ENCODE measurements at regions not wholly inside any gene's neighbourhood (a gene's known extent, or its start where the extent isn't known, plus 50 kb on each side); places are given as distances from the start of the nearest gene placed in this dataset.

GRCh38 chr17:55617441-55617840, 105.2 kb downstream of the TMEM100 start:
- H3K9me3 Mint-ChIP-seq, result no peaks in the 10 kb centered on the region
- no peaks in the 10 kb centered on the region for H3K4me1 Mint-ChIP-seq
- no peak overlapping the region for H3K4me3 Mint-ChIP-seq
- no peaks in the 10 kb centered on the region for H3K36me3 Mint-ChIP-seq
- peaks cover 33% of the 10 kb centered on the region for H3K27me3 Mint-ChIP-seq
- H3K27ac Mint-ChIP-seq, result no peak overlapping the region
- DNase-seq, result no peak

- no peak overlapping the region for H3K4me3 Mint-ChIP-seq
- peaks cover 10% of the 10 kb centered on the region for H3K27me3 Mint-ChIP-seq
- no peaks in the 10 kb centered on the region for H3K36me3 Mint-ChIP-seq
- no peaks in the 10 kb centered on the region for H3K4me1 Mint-ChIP-seq
- no peaks in the 10 kb centered on the region for H3K9me3 Mint-ChIP-seq
- no peak overlapping the region for H3K27ac Mint-ChIP-seq
- no peak for DNase-seq
These were observed 102.8 kb upstream of the SMIM36 start for GRCh38 chr17:55614061-55614460.

- Mint-ChIP-seq H3K27me3 (no peaks in the 10 kb centered on the region), H3K4me3 (no peak overlapping the region), H3K27ac (no peak overlapping the region), H3K4me1 (no peaks in the 10 kb centered on the region), H3K36me3 (no peaks in the 10 kb centered on the region), H3K9me3 (no peaks in the 10 kb centered on the region)
- no peak for DNase-seq
These were observed 101.5 kb upstream of the SMIM36 start for GRCh38 chr17:55612691-55613141.

GRCh38 chr17:55607731-55608341, 96.6 kb upstream of the SMIM36 start:
- DNase-seq, result no peak
- H3K27me3 Mint-ChIP-seq, result peaks cover 16% of the 10 kb centered on the region
- no peaks in the 10 kb centered on the region for H3K4me1 Mint-ChIP-seq
- H3K36me3 Mint-ChIP-seq, result no peaks in the 10 kb centered on the region
- H3K9me3 Mint-ChIP-seq, result no peaks in the 10 kb centered on the region
- H3K4me3 Mint-ChIP-seq, result no peak overlapping the region
- H3K27ac Mint-ChIP-seq, result no peak overlapping the region

- DNase-seq, result no peak
- H3K9me3 Mint-ChIP-seq, result no peaks in the 10 kb centered on the region
- no peak overlapping the region for H3K27ac Mint-ChIP-seq
- H3K36me3 Mint-ChIP-seq, result no peaks in the 10 kb centered on the region
- H3K4me3 Mint-ChIP-seq, result no peak overlapping the region
- H3K27me3 Mint-ChIP-seq, result peaks cover 16% of the 10 kb centered on the region
- no peaks in the 10 kb centered on the region for H3K4me1 Mint-ChIP-seq
These were observed 95.2 kb upstream of the SMIM36 start for GRCh38 chr17:55606488-55606815.

GRCh38 chr17:55605705-55606487, 94.6 kb upstream of the SMIM36 start:
- no peak for DNase-seq
- Mint-ChIP-seq H3K27me3 (peaks cover 18% of the 10 kb centered on the region), H3K9me3 (peaks cover 3% of the 10 kb centered on the region), H3K4me3 (no peak overlapping the region), H3K27ac (no peak overlapping the region), H3K4me1 (no peaks in the 10 kb centered on the region), H3K36me3 (no peaks in the 10 kb centered on the region)

GRCh38 chr17:55601874-55602364, 90.7 kb upstream of the SMIM36 start:
- Mint-ChIP-seq H3K9me3 (peaks cover 28% of the 10 kb centered on the region), H3K4me1 (no peaks in the 10 kb centered on the region), H3K36me3 (no peaks in the 10 kb centered on the region), H3K27ac (no peak overlapping the region), H3K27me3 (peaks cover 14% of the 10 kb centered on the region), H3K4me3 (no peak overlapping the region)
- no peak for DNase-seq

GRCh38 chr17:55598495-55598894, 87.2 kb upstream of the SMIM36 start:
- Mint-ChIP-seq H3K9me3 (peaks cover 30% of the 10 kb centered on the region), H3K4me1 (no peaks in the 10 kb centered on the region), H3K27me3 (peaks cover 7% of the 10 kb centered on the region), H3K36me3 (no peaks in the 10 kb centered on the region), H3K27ac (no peak overlapping the region), H3K4me3 (no peak overlapping the region)
- DNase-seq, result no peak

- DNase-seq, result no peak
- Mint-ChIP-seq H3K4me3 (no peak overlapping the region), H3K27ac (no peak overlapping the region), H3K27me3 (peaks cover 4% of the 10 kb centered on the region), H3K36me3 (no peaks in the 10 kb centered on the region), H3K9me3 (peaks cover 4% of the 10 kb centered on the region), H3K4me1 (no peaks in the 10 kb centered on the region)
These were observed 77.4 kb upstream of the SMIM36 start for GRCh38 chr17:55588446-55589242.

- no peaks in the 10 kb centered on the region for H3K4me1 Mint-ChIP-seq
- DNase-seq, result no peak
- H3K4me3 Mint-ChIP-seq, result no peak overlapping the region
- peaks cover 4% of the 10 kb centered on the region for H3K9me3 Mint-ChIP-seq
- H3K27ac Mint-ChIP-seq, result no peak overlapping the region
- peaks cover 4% of the 10 kb centered on the region for H3K27me3 Mint-ChIP-seq
- H3K36me3 Mint-ChIP-seq, result no peaks in the 10 kb centered on the region
These were observed 76.4 kb upstream of the SMIM36 start for GRCh38 chr17:55587608-55588139.

GRCh38 chr17:55585629-55586028, 74.4 kb upstream of the SMIM36 start:
- H3K27me3 Mint-ChIP-seq, result no peaks in the 10 kb centered on the region
- H3K4me1 Mint-ChIP-seq, result peaks cover 3% of the 10 kb centered on the region
- H3K36me3 Mint-ChIP-seq, result no peaks in the 10 kb centered on the region
- no peak for DNase-seq
- H3K9me3 Mint-ChIP-seq, result no peaks in the 10 kb centered on the region
- H3K4me3 Mint-ChIP-seq, result no peak overlapping the region
- no peak overlapping the region for H3K27ac Mint-ChIP-seq

GRCh38 chr17:55584861-55585260, 73.6 kb upstream of the SMIM36 start:
- no peaks in the 10 kb centered on the region for H3K9me3 Mint-ChIP-seq
- no peaks in the 10 kb centered on the region for H3K36me3 Mint-ChIP-seq
- no peak overlapping the region for H3K27ac Mint-ChIP-seq
- no peak overlapping the region for H3K4me3 Mint-ChIP-seq
- H3K4me1 Mint-ChIP-seq, result peaks cover 7% of the 10 kb centered on the region
- DNase-seq, result no peak
- no peaks in the 10 kb centered on the region for H3K27me3 Mint-ChIP-seq

- H3K36me3 Mint-ChIP-seq, result no peaks in the 10 kb centered on the region
- H3K27me3 Mint-ChIP-seq, result no peaks in the 10 kb centered on the region
- H3K4me1 Mint-ChIP-seq, result peaks cover 7% of the 10 kb centered on the region
- no peak overlapping the region for H3K27ac Mint-ChIP-seq
- no peak for DNase-seq
- no peak overlapping the region for H3K4me3 Mint-ChIP-seq
- no peaks in the 10 kb centered on the region for H3K9me3 Mint-ChIP-seq
These were observed 72.9 kb upstream of the SMIM36 start for GRCh38 chr17:55584055-55584685.

GRCh38 chr17:55582897-55583296, 71.6 kb upstream of the SMIM36 start:
- H3K27ac Mint-ChIP-seq, result no peak overlapping the region
- no peaks in the 10 kb centered on the region for H3K36me3 Mint-ChIP-seq
- H3K27me3 Mint-ChIP-seq, result no peaks in the 10 kb centered on the region
- peaks cover 7% of the 10 kb centered on the region for H3K4me1 Mint-ChIP-seq
- H3K4me3 Mint-ChIP-seq, result no peak overlapping the region
- DNase-seq, result no peak
- H3K9me3 Mint-ChIP-seq, result no peaks in the 10 kb centered on the region
